ENCODE measurements at regions not wholly inside any gene's neighbourhood (a gene's known extent, or its start where the extent isn't known, plus 50 kb on each side); places are given as distances from the start of the nearest gene placed in this dataset.
"Not testable (repeated sequence)": the region's sequence is repeated elsewhere in the genome, so short reads cannot be mapped to it uniquely, and the experiment has no call there.

GRCh38 chr5:23893561-23893960 is 386.2 kb downstream of the PRDM9 start:
- DNase-seq (ENCODE audit: low read depth in 4 of 6, low spot score in 6 of 6) = no peak
- 93% methylated on average over 4 of the region's 5 CpGs for WGBS (ENCODE audit: insufficient coverage)
- peaks cover 1% of the 10 kb centered on the region for H3K9me3 ChIP-seq (ENCODE audit: control insufficient read depth, insufficient read depth, low read length)
- no peaks in the 10 kb centered on the region for H3K4me1 ChIP-seq (ENCODE audit: control insufficient read depth, insufficient read depth, low read length)
- H3K27ac ChIP-seq (ENCODE audit: low read depth, low read length) = no peak overlapping the region
- H3K27me3 ChIP-seq (ENCODE audit: control insufficient read depth, insufficient read depth, low read length) = no peaks in the 10 kb centered on the region
- H3K4me3 ChIP-seq (ENCODE audit: low read depth, low read length) = no peak overlapping the region
- H3K36me3 ChIP-seq (ENCODE audit: control insufficient read depth, insufficient read depth, low read length) = no peaks in the 10 kb centered on the region

- 83% methylated on average over 2 of the region's 4 CpGs for WGBS (ENCODE audit: insufficient coverage)
- Histone ChIP-seq H3K36me3 (ENCODE audit: control insufficient read depth, insufficient read depth, low read length) (no peaks in the 10 kb centered on the region), H3K9me3 (ENCODE audit: control insufficient read depth, insufficient read depth, low read length) (peaks cover 1% of the 10 kb centered on the region), H3K27ac (ENCODE audit: low read depth, low read length) (no peak overlapping the region), H3K27me3 (ENCODE audit: control insufficient read depth, insufficient read depth, low read length) (no peaks in the 10 kb centered on the region), H3K4me1 (ENCODE audit: control insufficient read depth, insufficient read depth, low read length) (no peaks in the 10 kb centered on the region), H3K4me3 (ENCODE audit: low read depth, low read length) (no peak overlapping the region)
- no peak for DNase-seq (ENCODE audit: low read depth in 4 of 6, low spot score in 6 of 6)
These were observed 388.2 kb downstream of the PRDM9 start for GRCh38 chr5:23895614-23896013.

- no CpG with 5 or more reads among the region's 3 CpGs for WGBS (ENCODE audit: insufficient coverage)
These were observed 423.6 kb downstream of the PRDM9 start for GRCh38 chr5:23930985-23931384.

GRCh38 chr5:23951261-23951928 is 444.0 kb downstream of the PRDM9 start:
- not testable (repeated sequence) for H3K27ac ChIP-seq (ENCODE audit: low read depth, low read length); H3K4me3 ChIP-seq (ENCODE audit: low read depth, low read length); H3K4me1 ChIP-seq (ENCODE audit: control insufficient read depth, insufficient read depth, low read length); H3K36me3 ChIP-seq (ENCODE audit: control insufficient read depth, insufficient read depth, low read length); H3K27me3 ChIP-seq (ENCODE audit: control insufficient read depth, insufficient read depth, low read length); H3K9me3 ChIP-seq (ENCODE audit: control insufficient read depth, insufficient read depth, low read length)
- WGBS (ENCODE audit: insufficient coverage) = 89% methylated on average over 37 of the region's 47 CpGs
- peak in 2 of 6 donors; percentile 1 for DNase-seq (ENCODE audit: low read depth in 4 of 6, low spot score in 6 of 6)

More at GRCh38 chr5:23930985-23931384, 423.6 kb downstream of the PRDM9 start:
- no peak for DNase-seq (ENCODE audit: low read depth in 4 of 6, low spot score in 6 of 6)
- no peaks in the 10 kb centered on the region for H3K4me1 ChIP-seq (ENCODE audit: control insufficient read depth, insufficient read depth, low read length)
- H3K27me3 ChIP-seq (ENCODE audit: control insufficient read depth, insufficient read depth, low read length) = no peaks in the 10 kb centered on the region
- no peaks in the 10 kb centered on the region for H3K36me3 ChIP-seq (ENCODE audit: control insufficient read depth, insufficient read depth, low read length)
- H3K4me3 ChIP-seq (ENCODE audit: low read depth, low read length) = no peak overlapping the region
- H3K9me3 ChIP-seq (ENCODE audit: control insufficient read depth, insufficient read depth, low read length) = peaks cover 2% of the 10 kb centered on the region
- no peak overlapping the region for H3K27ac ChIP-seq (ENCODE audit: low read depth, low read length)

- no peak for DNase-seq (ENCODE audit: low read depth in 4 of 6, low spot score in 6 of 6)
- no CpG with 5 or more reads among the region's 5 CpGs for WGBS (ENCODE audit: insufficient coverage)
- no peaks in the 10 kb centered on the region for H3K27me3 ChIP-seq (ENCODE audit: control insufficient read depth, insufficient read depth, low read length)
- H3K27ac ChIP-seq (ENCODE audit: low read depth, low read length) = no peak overlapping the region
- no peaks in the 10 kb centered on the region for H3K4me1 ChIP-seq (ENCODE audit: control insufficient read depth, insufficient read depth, low read length)
- H3K4me3 ChIP-seq (ENCODE audit: low read depth, low read length) = no peak overlapping the region
- H3K36me3 ChIP-seq (ENCODE audit: control insufficient read depth, insufficient read depth, low read length) = no peaks in the 10 kb centered on the region
- H3K9me3 ChIP-seq (ENCODE audit: control insufficient read depth, insufficient read depth, low read length) = no peaks in the 10 kb centered on the region
These were observed 456.0 kb downstream of the PRDM9 start for GRCh38 chr5:23963449-23963848.

GRCh38 chr5:23977365-23977764 is 470.0 kb downstream of the PRDM9 start:
- no peak overlapping the region for H3K4me3 ChIP-seq (ENCODE audit: low read depth, low read length)
- H3K36me3 ChIP-seq (ENCODE audit: control insufficient read depth, insufficient read depth, low read length) = no peaks in the 10 kb centered on the region
- H3K4me1 ChIP-seq (ENCODE audit: control insufficient read depth, insufficient read depth, low read length) = no peaks in the 10 kb centered on the region
- H3K9me3 ChIP-seq (ENCODE audit: control insufficient read depth, insufficient read depth, low read length) = no peaks in the 10 kb centered on the region
- 80% methylated on average over 5 of the region's 6 CpGs for WGBS (ENCODE audit: insufficient coverage)
- H3K27me3 ChIP-seq (ENCODE audit: control insufficient read depth, insufficient read depth, low read length) = no peaks in the 10 kb centered on the region
- H3K27ac ChIP-seq (ENCODE audit: low read depth, low read length) = no peak overlapping the region
- no peak for DNase-seq (ENCODE audit: low read depth in 4 of 6, low spot score in 6 of 6)

- no peaks in the 10 kb centered on the region for H3K9me3 ChIP-seq (ENCODE audit: control insufficient read depth, insufficient read depth, low read length)
- no peaks in the 10 kb centered on the region for H3K27me3 ChIP-seq (ENCODE audit: control insufficient read depth, insufficient read depth, low read length)
- DNase-seq (ENCODE audit: low read depth in 4 of 6, low spot score in 6 of 6) = no peak
- H3K27ac ChIP-seq (ENCODE audit: low read depth, low read length) = no peak overlapping the region
- H3K36me3 ChIP-seq (ENCODE audit: control insufficient read depth, insufficient read depth, low read length) = no peaks in the 10 kb centered on the region
- no peaks in the 10 kb centered on the region for H3K4me1 ChIP-seq (ENCODE audit: control insufficient read depth, insufficient read depth, low read length)
- H3K4me3 ChIP-seq (ENCODE audit: low read depth, low read length) = no peak overlapping the region
- WGBS (ENCODE audit: insufficient coverage) = 0% methylated on average over 1 of the region's 4 CpGs
These were observed 470.6 kb downstream of the PRDM9 start for GRCh38 chr5:23977997-23978396.

GRCh38 chr5:23991406-23991805 is 484.0 kb downstream of the PRDM9 start:
- Histone ChIP-seq H3K4me1 (ENCODE audit: control insufficient read depth, insufficient read depth, low read length) (no peaks in the 10 kb centered on the region), H3K27me3 (ENCODE audit: control insufficient read depth, insufficient read depth, low read length) (no peaks in the 10 kb centered on the region), H3K36me3 (ENCODE audit: control insufficient read depth, insufficient read depth, low read length) (no peaks in the 10 kb centered on the region), H3K27ac (ENCODE audit: low read depth, low read length) (no peak overlapping the region), H3K4me3 (ENCODE audit: low read depth, low read length) (no peak overlapping the region), H3K9me3 (ENCODE audit: control insufficient read depth, insufficient read depth, low read length) (no peaks in the 10 kb centered on the region)
- WGBS (ENCODE audit: insufficient coverage) = no CpG with 5 or more reads among the region's 2 CpGs
- DNase-seq (ENCODE audit: low read depth in 4 of 6, low spot score in 6 of 6) = no peak

GRCh38 chr5:23994581-23995370 is 487.4 kb downstream of the PRDM9 start:
- no peaks in the 10 kb centered on the region for H3K9me3 ChIP-seq (ENCODE audit: control insufficient read depth, insufficient read depth, low read length)
- WGBS (ENCODE audit: insufficient coverage) = 100% methylated on average over 1 of the region's 4 CpGs
- peak in 3 of 6 donors; percentile 4 to 73 (median 24) for DNase-seq (ENCODE audit: low read depth in 4 of 6, low spot score in 6 of 6)
- H3K27ac ChIP-seq (ENCODE audit: low read depth, low read length) = no peak overlapping the region
- H3K36me3 ChIP-seq (ENCODE audit: control insufficient read depth, insufficient read depth, low read length) = no peaks in the 10 kb centered on the region
- H3K4me3 ChIP-seq (ENCODE audit: low read depth, low read length) = no peak overlapping the region
- H3K27me3 ChIP-seq (ENCODE audit: control insufficient read depth, insufficient read depth, low read length) = no peaks in the 10 kb centered on the region
- H3K4me1 ChIP-seq (ENCODE audit: control insufficient read depth, insufficient read depth, low read length) = no peaks in the 10 kb centered on the region

- WGBS (ENCODE audit: insufficient coverage) = 88% methylated on average over 2 of the region's 5 CpGs
- no peaks in the 10 kb centered on the region for H3K9me3 ChIP-seq (ENCODE audit: control insufficient read depth, insufficient read depth, low read length)
These were observed 489.1 kb downstream of the PRDM9 start for GRCh38 chr5:23996525-23996924.

More at GRCh38 chr5:23996525-23996924, 489.1 kb downstream of the PRDM9 start:
- no peaks in the 10 kb centered on the region for H3K27me3 ChIP-seq (ENCODE audit: control insufficient read depth, insufficient read depth, low read length)
- H3K4me1 ChIP-seq (ENCODE audit: control insufficient read depth, insufficient read depth, low read length) = no peaks in the 10 kb centered on the region
- H3K4me3 ChIP-seq (ENCODE audit: low read depth, low read length) = no peak overlapping the region
- no peaks in the 10 kb centered on the region for H3K36me3 ChIP-seq (ENCODE audit: control insufficient read depth, insufficient read depth, low read length)
- no peak for DNase-seq (ENCODE audit: low read depth in 4 of 6, low spot score in 6 of 6)
- no peak overlapping the region for H3K27ac ChIP-seq (ENCODE audit: low read depth, low read length)

Data from spinal cord (tissue), 9 donors.